Middle frontal gyrus (tissue), 1 donor: ENCODE measurements at regions not wholly inside any gene's neighbourhood (a gene's known extent, or its start where the extent isn't known, plus 50 kb on each side); places are given as distances from the start of the nearest gene placed in this dataset.

Experiments
- DNase-seq: peaks from one replicate; pipeline ENCODE4 v3.0.0-alpha.2; 2015; ENCODE audit warnings: low spot score; ENCODE audit errors: extremely low spot score

DNA sequence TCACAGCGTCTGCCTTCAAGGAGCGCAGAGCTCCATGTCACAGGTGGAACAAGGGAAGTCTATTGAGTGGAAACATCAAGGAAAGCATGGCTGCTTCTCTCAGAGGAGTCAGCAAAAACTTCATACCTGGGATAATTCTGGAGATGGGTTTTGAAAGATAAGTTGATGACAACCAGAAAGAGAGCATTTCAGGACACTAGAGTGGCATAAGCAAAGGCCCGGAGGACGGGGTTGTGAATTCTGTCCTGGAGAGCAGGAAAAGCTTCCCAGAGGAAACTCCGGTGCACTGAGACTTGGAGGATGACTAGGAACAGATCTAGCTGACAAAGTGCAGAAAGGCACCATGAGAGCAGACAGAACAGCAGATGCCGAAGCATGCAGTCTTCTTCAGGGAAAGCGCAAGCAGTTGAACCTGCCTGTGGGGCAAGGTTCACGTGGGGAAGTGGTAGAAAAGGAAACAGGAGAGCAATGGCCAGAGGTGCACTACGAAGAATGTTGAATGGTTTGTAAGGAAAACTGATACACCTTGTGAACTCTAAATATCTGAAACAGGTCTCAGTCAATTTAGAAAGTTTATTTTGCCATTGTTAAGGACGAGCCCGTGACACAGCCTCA lies 222.9 kb downstream of the PLPP3 start:
- no peak for DNase-seq

DNA sequence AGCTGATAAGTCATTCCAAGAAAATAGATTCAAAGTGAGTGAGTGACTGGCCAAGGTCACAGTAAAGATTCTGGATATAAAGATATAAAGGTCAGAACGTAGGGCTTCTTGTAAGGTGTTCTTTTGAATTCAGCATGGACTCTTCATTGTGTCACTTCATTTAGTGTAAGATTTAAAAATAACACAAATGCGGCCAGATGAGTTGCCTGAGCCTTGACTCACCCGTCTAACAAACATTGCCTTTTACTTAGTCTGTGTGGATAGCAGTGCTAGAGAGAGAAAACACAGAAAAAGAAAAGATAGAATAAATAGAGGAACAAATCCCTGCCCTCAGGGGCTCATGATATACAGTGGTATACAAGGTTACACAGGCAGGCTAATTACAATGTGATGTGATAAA lies 223.4 kb downstream of the PLPP3 start:
- no peak for DNase-seq

DNA sequence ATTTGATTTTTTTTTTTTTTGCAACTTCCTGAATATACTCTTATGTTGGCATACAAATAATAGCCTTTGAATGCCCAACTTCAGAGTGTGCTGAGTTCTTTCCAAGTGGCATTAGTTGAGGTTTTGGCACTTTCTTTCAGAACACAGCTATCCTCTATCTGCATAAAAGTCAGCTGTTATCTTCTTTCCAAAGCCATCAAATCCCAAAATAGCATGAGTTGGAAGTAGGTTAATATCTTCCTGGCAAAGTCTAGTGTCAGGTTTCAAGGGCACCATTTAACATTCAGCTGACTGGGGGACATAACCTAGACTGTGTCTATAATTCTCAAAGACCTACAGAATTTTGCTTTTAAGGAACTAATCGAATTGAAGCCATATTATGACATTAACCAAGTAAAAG lies 223.9 kb downstream of the PLPP3 start:
- no peak for DNase-seq

DNA sequence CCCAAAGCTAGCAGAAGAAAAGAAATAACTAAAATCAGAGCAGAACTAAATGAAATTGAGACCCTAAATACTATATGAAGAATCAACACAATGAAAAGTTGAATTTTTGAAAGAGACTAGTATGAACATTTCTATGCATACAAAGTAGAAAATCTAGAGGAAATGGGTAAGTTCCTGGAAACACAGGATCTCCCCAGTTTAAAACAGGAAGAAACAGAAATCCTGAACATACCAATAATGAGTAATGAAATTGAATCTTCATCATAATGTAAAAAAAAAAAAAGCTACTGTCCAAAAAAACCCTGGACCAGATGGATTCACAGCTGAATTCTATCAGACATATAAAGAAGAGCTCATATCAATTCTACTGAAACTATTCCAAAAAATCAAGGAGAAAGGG lies 233.5 kb downstream of the PLPP3 start:
- DNase-seq = no peak

DNA sequence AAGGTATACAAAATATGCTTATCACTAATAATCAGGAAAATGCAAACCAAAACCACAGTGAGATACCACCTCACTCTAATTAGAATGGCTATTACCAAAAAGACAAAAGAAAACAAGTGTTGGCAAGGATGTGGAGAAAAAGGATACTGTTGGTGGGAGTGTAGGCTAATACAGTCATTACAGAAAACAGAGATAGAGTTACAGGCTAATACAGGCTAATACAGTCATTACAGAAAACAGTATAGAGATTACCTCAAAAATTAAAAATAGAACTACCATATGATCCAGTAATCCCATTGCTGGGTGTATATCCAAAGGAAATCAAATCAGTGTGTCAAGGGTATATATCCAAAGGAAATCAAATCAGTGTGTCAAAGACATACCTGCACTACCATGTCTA lies 238.4 kb downstream of the PLPP3 start:
- DNase-seq = no peak

DNA sequence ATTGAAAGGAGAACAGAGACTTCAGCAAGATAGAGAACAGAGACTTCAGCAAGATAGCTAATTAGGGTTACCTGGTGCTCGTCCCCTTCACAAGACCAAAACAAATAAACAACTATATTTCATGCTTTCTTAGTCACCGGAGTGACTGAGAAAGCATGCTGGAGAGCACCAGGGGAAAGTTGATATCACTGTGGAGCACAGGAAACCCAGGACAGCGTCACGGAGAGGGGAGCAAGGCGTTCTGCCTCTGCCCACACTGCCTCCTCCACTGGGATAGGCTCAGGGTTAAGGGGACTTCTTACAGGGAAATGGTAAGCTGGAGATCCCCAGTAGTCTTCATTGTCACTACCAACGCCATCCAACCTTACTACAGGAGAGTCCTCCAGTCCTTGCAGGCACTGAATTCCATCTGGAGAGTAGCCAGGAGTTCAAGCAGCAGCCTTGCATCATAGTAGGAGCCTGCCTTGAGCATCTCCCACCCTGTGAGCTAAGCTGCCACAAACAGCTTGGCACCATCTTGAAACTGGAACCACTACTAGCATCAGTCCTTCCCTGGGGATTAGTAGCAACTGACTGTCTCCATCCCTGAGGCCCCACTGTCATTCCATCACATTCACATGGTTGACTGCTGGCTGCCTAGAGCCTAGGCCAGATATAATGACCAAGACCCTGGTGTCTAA lies 239.4 kb downstream of the PLPP3 start:
- DNase-seq = no peak

DNA sequence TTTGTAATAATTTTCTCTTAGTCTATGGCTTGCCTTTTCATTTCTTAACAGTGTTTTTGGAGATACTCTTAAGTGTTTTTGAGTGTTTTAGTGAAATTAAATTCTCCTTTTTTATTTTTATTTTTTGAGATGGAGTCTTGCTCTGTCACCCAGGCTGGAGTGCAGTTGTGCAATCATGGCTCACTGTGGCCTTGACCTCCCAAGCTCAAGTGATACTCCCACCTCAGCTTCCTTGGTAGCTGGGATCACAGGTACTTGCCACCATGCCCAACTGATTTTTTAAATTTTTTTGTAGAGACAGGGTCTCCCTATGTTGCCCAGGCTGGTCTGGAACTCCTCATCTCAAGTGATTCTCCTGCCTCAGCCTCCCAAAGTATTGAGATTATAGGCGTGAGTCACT lies 240.3 kb downstream of the PLPP3 start:
- no peak for DNase-seq

DNA sequence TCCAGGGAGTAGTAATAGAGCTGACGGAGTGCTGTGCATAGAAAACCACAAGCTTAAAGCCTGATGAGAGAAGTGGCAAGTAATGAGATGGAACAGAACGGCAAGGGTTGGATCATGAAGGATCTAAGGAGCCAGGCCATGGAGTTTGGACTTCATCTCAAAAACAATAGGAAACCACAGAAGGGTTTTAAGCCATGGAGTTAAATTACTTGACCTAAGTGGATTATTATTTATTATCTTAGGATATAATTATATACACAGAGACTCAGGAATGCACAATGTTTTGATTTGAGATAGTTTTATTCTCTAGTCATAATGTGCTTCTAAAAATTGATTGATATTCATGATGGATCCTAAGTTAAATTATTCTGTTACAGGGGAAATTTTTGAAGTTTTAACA lies 242.4 kb downstream of the PLPP3 start:
- DNase-seq = no peak

DNA sequence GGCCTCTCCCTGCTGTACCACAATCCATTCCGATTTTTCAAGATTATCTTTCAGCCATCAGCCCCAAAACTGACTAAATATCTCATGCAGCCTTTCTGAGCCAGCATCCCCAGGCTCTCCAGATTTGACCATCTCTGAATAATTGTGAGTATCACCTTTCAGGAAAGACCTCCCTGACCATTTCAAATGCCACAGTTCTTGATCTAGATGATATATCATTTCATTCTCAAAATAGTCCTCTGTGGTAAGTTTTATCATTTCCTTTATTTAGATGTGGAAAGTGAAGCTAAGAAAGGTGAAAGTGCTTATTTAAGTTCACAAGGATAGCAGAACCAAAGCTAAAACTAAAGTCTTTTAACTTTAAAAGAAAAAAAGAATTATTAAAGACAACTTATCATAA lies 244.0 kb downstream of the PLPP3 start:
- DNase-seq = no peak

DNA sequence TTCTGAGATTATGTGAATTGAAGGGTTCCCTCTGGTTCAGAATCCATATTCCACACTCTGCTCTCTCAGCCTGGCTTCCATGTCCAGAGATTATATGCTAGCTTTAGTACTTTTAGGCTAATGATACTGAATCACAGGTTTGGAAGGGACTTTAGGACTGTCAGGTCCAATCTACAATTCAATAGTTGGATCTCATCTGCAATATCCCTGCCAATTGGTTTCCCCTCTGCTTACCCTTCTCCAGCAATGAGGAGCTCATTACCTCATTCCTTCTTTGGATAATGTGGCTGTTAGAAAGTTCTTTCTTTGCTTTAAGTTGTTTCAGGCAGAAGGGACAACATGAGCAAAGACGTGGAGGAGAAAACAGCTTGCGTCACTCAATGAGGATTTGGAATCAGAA lies 245.3 kb downstream of the PLPP3 start:
- DNase-seq = no peak

DNA sequence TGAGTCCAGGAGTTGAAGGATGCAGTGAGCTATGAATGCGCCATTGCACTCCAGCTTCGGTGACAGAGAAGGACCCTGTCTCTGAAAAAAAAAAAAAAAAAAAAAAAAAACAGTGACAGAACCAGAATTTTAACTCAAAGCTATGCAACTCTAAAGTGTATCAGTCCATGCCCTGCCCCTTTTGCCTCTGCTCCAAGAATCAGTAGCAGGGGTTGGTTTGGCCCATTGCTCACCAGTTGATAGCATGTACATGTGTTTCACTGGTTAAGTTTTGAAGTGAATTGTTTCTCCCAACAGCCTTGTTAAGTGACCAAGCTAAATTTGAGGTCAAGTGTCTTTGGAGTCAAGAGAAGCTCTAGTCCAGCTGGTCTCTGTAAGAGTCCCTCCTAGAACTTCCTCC lies 245.9 kb downstream of the PLPP3 start:
- DNase-seq = no peak

DNA sequence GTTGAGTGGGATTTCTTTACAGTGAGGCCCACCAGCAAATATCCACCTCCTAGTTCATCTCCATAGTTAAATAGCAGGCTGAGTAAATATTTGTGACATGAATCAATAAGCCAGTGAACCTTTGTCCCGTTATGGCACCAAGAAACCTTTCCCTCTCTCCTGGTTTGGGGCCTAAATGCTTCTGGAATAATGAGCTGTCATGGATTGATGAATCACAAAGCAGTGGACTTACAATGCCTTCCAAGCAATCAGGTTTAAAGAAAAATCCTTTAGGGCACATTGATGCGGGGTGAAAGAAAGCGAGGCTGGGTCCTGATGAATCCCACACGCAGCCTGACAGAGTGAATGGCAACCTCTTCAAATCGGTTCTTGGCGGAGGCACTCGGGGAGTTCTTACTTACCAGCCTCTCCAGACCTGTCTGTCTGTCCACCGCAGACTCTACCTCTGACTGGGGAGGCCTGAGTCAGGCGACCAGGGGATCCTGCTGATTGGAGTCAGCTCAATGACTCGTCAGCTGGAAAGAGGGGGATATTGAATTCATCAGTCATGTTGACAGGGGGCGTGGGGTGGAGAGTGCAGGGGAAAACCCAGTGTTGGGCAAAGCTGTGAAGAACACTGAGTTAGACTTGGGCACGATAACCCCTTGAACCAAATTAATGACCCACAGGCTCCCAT lies 247.3 kb downstream of the PLPP3 start:
- DNase-seq = no peak

DNA sequence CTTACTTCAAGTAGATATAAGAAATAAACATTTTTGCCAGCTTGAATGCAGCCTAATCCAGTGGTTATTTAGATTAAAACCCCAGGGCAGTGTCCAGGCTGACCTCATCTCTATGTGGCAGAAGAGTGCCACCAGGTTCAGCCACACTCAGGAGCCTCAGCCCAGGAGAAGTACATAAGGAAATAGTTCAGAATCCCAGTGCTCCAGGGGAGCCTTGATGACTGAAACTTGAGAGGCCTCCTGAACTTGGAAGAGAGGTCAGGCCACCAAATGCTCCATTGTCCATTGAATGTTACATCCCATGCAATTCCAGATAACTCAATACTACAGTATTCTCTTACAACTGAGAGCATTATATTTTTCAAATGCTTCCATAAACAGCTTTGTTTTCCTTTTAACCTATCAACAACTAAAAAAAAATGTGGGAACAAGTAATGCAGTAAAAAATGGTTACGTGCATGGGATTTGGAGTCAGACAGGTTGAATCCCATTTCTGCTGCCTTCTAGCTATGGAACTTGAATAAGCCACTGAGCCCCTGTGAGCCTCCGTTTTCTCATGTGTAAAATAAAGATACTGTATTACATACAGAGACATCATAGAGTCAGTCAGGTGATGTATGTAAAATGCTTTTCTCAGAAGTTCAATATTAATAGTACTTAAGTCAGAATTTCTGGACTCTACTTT lies 248.0 kb downstream of the PLPP3 start:
- DNase-seq = no peak

DNA sequence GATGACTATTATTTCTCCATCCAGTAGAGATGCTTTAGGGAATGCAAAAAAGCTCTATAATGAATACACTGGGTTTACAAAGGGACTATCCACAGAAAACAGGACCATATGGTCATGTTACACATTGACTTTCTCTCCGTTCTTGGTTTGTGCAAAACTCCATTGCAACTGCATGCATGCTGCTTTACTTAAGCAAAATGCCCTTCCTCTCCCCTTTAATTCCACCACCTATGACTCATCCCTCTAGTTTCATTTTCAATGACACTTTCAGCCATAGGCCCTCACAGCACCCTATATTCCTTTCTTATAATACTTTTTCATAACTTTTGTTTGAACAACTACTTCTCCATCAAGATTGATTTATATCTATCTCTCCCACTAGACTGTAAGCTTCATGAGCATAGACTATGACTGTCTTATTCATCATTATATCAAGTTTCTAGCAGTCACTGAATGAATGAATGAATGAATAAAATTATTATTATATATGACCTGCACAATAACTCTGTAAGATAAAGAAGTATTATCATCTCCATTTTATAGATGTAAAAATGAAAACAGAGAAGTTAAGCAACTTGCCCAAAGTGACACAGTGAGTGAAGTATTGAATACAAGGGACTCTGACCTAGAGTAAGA lies 248.9 kb downstream of the PLPP3 start:
- no peak for DNase-seq

DNA sequence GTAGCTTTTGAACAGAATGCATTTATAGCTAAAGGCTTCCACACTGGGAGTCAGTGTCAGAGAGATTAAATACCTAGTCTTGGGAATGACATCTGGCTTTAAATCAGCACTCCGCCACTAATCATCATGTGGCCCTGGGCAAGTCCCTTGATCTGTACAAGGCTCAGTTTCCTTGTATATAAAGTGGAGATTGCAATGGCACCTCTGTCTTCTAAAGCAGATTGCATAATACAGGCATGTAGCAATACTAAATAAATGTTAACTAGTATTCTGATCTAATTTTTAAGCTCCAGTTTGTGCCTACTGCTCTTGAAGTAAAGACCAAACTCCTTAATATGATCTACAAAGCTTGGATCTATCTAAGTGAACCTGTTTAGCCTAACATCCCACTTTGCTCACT lies 249.4 kb downstream of the PLPP3 start:
- no peak for DNase-seq

DNA sequence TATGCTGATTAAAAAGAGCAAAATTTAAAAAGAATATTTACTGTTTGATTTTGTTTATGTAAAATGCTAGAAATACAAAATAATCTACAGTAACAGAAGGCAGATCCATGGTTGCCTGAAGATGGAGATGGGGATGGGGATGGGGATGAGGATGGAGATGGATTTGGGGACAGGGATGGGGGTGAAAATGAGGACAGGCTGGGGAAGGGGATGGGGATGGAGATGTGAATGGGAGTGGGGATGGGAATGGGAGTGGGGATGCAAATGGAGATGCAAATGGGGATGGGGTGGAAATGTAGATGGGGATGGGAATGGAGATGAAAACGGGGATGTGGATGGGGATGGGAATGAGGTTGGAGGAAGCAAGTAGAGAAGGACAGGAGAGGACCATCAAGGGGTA lies 252.2 kb downstream of the PLPP3 start:
- DNase-seq = no peak

DNA sequence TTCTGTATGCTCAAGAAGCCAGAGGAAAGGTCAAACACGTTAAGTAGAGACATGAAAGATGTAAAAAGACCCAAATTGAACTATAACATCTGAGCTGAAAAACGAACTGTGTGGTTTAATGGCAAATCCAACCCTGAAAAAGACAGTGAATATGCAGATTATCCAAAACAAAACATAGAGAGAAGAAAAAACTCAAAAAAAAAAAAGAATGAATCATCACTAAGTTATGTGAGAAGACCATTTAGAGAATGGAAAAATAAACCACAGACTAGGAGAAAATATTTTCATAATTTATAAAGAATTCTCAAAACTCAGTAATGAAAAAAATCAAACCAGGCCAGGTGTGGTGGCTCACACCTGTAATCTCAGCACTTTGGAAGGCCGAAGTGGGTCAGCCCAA lies 253.3 kb downstream of the PLPP3 start:
- no peak for DNase-seq

DNA sequence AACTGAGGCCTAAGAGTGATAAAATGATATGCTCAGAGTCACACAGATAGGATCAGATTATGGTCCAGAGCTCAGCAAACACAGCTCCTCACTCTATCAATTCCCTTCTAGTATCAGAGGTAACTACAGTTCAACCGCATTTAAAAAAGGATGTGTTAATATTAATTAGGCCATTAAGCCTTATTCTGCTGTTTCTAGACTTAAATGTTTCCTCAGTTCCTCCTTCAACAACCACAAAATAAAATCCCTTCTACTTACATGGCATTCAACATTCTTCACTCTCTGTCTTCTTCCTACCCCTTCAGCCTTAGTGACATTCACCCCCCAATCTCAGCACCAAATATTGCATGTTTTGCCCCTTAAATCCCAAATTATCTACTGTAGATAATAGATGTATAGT lies 254.9 kb downstream of the PLPP3 start:
- no peak for DNase-seq

DNA sequence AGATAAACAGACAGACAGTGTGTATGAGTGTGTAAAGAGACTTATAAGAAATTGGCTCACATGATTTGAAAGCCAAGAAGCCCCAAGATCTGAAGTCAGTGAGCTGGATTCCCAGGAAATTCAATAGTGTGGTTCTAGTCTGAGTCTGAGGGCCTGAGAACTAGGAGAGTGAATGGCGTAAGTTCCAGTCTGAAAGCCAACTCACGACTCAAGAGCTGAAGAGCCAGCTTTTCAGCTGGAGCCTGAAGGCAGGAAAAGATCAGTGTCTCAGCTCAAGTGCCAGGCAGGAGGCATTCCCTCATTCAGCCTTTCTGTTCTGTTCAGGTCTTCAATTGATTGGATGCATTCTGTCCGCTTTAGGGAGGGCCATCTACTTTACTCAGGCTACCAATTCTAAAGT lies 257.2 kb downstream of the PLPP3 start:
- no peak for DNase-seq

DNA sequence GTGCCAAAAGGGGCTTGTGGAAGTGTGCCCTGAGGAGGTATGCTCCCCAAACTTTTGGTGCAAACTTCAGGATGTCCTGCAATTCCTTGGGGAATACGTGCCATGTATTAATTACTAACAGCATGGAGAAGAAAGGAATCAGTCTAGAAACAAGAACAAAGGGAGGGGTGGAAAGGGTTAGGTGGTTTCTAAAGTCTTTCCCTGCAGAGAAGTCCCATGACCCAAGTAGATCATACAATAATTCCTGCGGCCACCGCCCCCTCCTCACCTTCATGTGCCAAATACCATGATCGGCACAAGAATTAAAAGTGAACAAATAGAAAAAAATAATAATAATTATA lies 258.2 kb downstream of the PLPP3 start:
- DNase-seq = no peak

DNA sequence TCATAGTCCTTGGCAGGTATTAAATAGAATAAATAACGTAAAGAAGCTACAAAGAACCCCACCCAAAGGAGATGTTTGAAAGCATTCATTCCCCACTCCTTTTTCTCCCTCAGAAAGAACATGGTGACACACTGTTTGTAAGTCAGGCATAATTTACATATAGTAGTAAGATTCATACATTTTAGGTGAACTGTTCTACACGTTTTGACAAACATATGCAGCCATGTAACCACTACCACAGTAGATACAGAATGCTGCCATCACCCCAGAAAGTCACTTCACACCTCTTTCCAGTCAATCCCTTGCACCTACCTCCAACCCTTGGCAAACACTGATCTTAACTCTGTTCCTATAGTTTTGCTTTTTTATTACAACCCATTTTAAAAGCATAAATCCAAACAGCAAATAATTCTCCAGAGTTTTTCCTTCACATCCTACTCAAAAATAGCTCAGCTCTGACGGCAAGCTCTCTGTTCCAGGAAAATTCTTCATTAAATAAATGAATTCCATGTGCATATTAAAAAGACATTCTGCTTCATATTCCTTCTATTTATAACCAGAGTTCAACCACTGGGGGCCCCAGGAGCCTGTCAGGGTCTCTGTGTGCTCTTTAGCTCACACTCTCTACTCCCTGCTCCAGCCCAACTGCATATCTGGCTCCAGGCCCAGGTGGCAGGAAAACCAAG lies 258.8 kb downstream of the PLPP3 start:
- no peak for DNase-seq

DNA sequence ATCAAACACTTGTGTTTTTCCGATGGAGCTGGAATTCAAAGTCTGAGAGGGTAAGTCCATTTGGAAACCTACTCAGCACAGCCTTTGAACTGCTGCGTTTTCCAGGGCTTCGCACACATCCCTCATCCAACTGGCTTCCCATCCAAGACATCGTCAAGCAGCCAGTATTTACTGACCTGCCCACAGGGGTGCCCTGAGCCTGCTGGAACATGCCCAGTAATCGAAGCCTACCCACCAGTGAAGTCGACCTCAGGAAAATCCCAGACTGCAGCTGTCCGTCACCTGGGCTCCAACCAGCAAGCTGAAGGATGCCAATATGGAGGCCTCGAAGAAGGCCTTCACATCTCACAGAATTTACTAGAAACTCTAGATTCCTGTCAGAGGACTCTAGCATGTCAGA lies 261.6 kb downstream of the PLPP3 start:
- DNase-seq = no peak
